HG02759 (cell line): ENCODE measurements at regions not wholly inside any gene's neighbourhood (a gene's known extent, or its start where the extent isn't known, plus 50 kb on each side); places are given as distances from the start of the nearest gene placed in this dataset.
"Not testable (repeated sequence)": the region's sequence is repeated elsewhere in the genome, so short reads cannot be mapped to it uniquely, and the experiment has no call there.

Experiments used
- ATAC-seq: cut with Tn5 transposase; IDR thresholded peaks from one replicate; pipeline ENCODE4 v1.9.1; 2021; ENCODE audit warnings: mild to moderate bottlenecking, moderate library complexity; ENCODE audit not compliant: unreplicated experiment

DNA sequence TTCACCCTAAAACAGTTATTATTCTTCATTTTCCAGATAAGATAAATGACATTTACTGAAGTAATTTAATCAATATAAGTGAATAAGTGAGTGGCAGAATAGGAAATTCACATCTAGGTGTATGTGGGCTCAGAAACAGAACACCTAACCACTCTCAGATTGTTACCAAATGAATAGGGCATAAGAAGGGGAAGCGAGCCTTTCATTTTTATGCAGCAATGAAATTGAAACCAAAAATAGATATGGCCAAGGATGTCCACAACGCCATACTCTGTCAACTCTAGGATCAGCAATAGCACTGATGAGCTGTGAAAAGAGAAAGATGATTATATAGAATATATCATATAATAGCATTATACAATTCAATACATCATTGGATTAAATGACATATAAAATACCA is 398.1 kb upstream of the API5 start:
- ATAC-seq = no peak

DNA sequence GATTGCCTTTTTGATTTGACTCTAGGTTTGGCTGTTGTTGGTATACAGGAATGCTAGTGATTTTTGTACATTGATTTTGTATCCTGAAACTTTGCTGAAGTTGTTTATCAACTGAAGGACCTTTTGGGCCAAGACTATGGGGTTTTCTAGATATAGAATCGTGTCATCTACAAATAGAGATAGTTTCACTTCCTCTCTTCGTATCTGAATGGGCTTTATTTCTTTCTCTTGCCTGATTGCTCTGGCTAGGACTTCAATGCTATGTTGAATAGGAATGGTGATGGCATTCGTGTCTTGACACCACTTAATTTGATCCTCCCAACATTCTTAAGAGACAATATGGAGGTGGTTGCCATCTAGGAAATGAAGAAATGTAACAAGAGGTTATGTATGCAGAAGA is 388.1 kb upstream of the API5 start:
- no peak for ATAC-seq

GRCh38 chr11:42925916-42926315 is 385.9 kb upstream of the API5 start:
- no peak for ATAC-seq

- no peak for ATAC-seq
Observed at GRCh38 chr11:42947405-42947804, 364.4 kb upstream of the API5 start.

- not testable (repeated sequence) for ATAC-seq
Observed at GRCh38 chr11:42949738-42950376, 361.9 kb upstream of the API5 start.

GRCh38 chr11:42951266-42951665 is 360.5 kb upstream of the API5 start:
- ATAC-seq = no peak

DNA sequence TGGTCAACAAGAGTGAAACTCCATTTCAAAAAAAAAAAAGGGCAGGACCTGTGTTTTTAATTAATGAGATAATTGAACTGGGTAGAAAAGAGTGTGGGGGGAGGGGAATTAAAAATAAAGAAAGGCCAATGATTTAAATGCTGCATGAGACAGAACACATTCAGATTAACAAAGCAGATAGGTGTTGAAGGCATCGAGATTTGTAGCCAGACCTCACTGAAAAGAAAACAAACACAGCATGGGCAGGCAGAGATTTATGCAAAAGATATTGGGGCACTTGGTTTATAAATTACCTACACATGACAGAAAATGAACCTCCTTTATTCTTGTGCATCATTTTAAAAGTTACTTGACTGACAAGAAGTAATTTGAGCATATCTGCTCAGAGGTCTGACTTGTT is 354.0 kb upstream of the API5 start:
- ATAC-seq = no peak

GRCh38 chr11:42958635-42959034 is 353.2 kb upstream of the API5 start:
- no peak for ATAC-seq

GRCh38 chr11:42960521-42961088 is 351.2 kb upstream of the API5 start:
- no peak for ATAC-seq

GRCh38 chr11:42967653-42968052 is 344.1 kb upstream of the API5 start:
- no peak for ATAC-seq

DNA sequence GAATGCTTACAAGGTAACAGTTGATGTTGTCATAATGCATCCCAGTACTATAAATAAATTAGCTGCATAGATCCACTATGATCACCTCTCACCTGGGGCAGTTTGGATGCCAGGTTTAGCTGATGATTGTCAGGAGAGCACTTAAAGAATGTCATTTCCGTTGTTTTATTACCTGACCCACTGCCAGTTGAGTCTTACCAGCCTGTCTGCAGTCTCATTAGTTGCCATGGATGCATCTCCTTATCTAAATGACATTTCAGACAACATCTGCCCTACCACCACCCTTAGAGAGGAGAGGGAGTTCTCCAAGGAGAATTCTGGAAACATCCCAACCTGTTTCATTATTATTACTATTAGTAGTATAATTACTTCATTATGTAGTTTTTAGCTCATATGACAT is 339.1 kb upstream of the API5 start:
- no peak for ATAC-seq

DNA sequence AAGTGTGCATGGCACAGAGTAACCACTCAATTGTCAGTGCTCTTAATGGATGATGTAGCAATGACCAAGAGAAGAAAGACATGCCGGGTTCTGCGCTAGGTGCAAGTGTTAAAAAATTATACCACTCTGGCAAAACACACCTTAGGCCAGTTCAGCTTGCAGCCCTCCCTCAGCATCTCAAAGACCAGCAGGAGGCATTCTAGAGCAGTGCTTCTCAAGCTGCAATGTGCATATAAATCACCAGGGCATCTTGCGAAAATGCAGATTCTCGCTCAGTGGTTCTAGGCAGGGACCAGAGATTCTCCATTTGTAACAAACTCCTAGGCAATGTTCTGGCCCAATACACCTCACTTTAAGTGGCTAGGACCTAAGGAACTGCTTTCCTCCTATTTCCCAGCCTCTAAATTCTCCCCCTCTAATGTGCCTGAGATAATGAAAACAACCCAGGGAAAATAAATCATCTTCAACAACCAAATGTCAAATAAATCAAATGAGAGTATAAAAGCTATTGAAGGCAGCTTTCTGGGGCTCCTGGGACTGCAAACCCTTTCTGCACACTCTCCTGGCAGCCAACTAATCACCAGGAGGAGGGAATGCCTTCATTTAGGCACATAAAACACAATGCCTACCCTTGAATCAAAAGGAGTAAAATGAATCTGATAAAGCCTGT is 337.2 kb upstream of the API5 start:
- ATAC-seq = no peak

- ATAC-seq = no peak
Observed at GRCh38 chr11:42975180-42975529, 336.6 kb upstream of the API5 start.

DNA sequence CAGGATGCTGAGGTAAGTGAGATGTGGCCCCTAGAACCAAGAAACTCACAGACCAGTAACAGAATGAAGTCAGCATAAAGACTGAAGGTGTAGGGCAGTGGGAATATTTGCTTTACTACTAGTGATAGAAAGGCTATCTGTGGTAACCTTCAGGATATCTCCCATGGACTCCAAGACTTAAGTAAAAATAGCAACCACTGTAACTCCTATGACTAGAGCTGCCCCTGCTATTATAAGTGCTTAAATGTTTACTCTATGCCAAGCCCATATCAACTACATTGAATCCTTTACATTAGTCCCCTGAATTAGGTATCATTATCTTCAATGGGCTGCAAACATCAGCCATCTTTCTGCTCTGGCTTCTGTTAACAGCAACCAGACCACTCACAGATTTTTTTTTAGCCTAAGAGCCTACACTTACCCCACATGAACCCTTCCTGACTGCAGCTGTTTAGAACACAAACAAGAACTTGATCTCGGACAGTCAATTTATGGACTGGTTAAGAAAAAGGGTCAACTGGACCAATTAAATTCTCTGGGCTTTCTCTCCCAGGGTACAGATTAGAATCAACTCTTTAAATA is 335.1 kb upstream of the API5 start:
- ATAC-seq = no peak

DNA sequence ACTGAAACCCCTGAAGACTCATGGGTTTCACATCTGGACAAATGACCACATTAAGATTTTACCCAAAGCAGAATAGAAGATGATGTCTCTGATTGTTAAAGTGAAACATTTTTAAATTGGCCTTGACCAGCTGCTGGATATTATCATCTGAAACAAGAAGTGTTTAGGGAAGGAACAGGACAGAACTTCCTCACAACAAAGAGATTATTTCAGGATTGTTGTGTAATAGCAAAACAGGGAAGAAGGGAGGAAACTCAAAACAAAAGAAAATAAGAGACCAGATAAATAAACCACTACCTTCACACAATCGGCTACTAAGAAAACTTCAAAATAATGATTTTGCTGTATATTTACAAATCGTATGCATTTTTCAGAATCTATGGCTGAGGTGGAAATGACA is 319.2 kb upstream of the API5 start:
- no peak for ATAC-seq

GRCh38 chr11:42996421-42997307 is 315.1 kb upstream of the API5 start:
- no peak for ATAC-seq

DNA sequence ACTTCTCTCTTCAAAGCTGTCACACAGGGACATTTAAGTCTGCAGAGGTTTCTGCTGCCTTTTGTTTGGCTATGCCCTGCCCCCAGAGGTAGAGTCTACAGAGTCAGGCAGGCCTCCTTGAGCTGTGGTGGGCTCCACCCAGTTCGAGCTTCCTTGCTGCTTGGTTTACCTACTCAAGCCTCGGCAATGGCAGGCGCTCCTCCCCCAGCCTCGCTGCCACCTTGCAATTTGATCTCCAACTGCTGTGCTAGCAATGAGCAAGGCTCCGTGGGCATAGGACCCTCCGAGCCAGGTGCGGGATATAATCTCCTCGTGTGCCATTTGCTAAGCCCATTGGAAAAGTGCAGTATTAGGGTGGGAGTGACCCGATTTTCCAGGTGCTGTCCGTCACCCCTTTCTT is 306.9 kb upstream of the API5 start:
- not testable (repeated sequence) for ATAC-seq

GRCh38 chr11:43010042-43010441 is 301.8 kb upstream of the API5 start:
- no peak for ATAC-seq

GRCh38 chr11:43012606-43013005 is 299.2 kb upstream of the API5 start:
- no peak for ATAC-seq

GRCh38 chr11:43021466-43021865 is 290.3 kb upstream of the API5 start:
- ATAC-seq = no peak

DNA sequence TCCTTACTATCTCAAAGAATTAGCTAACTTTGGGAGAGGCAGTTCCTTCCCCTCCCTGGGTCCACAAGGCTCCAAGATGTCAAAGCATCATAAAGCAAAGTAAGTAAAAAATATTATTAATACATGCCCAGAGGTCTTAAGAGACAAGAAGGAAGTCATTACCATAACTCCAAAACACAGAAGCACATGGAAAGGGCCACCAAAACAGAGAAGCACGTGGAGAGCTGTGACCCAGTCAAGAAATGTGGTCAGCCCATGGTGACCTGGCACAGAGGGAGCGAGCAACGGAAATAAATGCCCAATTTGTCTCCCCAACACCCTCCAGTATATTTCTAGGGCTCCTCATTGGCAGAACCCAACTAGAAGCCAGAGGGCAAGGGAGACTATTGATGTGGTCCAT is 277.5 kb upstream of the API5 start:
- ATAC-seq = no peak
